Natural killer cell (primary cell): ENCODE measurements at regions not wholly inside any gene's neighbourhood (a gene's known extent, or its start where the extent isn't known, plus 50 kb on each side); places are given as distances from the start of the nearest gene placed in this dataset.

ENCODE experiments used
- ATAC-seq, 3 donors: fragments of 150-1000 bp in 2 of 3; fragments of 200-7000 bp in 1 of 3; cut with Tn5 transposase; 1 replicate in 1 of 3; 2 replicates in 2 of 3; pipeline ENCODE4 v1.10.0; 2021; ENCODE audit warnings: mild to moderate bottlenecking in 2 of 3, moderate library complexity in 2 of 3
- DNase-seq, 2 donors: peaks; one replicate each; pipeline versions ENCODE4 v3.0.0 to v3.0.0-alpha.2; 2013 to 2021; ENCODE audit warnings: mixed read lengths in 1 of 2
- H3K27ac ChIP-seq: one replicate; pipeline ENCODE4 v1.5.1; 2013; ENCODE audit warnings: mild to moderate bottlenecking, low read length
- H3K27me3 ChIP-seq: one replicate; pipeline ENCODE4 v1.6.1; 2013; ENCODE audit warnings: low read length; ENCODE audit not compliant: control insufficient read depth, insufficient read depth
- H3K36me3 ChIP-seq: one replicate; pipeline ENCODE4 v1.6.1; 2013; ENCODE audit warnings: low read length; ENCODE audit not compliant: control insufficient read depth, insufficient read depth
- H3K4me1 ChIP-seq: one replicate; pipeline ENCODE4 v1.6.1; 2013; ENCODE audit warnings: low read length; ENCODE audit not compliant: control insufficient read depth, insufficient read depth
- H3K4me3 ChIP-seq: one replicate; pipeline ENCODE4 v1.5.1; 2013; ENCODE audit warnings: low read length
- H3K9me3 ChIP-seq: one replicate; pipeline ENCODE4 v1.6.1; 2013; ENCODE audit warnings: low read length; ENCODE audit not compliant: control insufficient read depth, insufficient read depth
- H3K27ac Mint-ChIP-seq, 2 donors: one replicate each; pipeline ENCODE4 v1.8.0; 2022; ENCODE audit warnings: mild to moderate bottlenecking in 2 of 2, mixed read lengths in 2 of 2, moderate library complexity in 1 of 2
- H3K27me3 Mint-ChIP-seq, 2 donors: one replicate each; pipeline ENCODE4 v1.8.0; 2022; ENCODE audit warnings: low read depth in 2 of 2, mixed read lengths in 2 of 2
- H3K36me3 Mint-ChIP-seq: one replicate; pipeline ENCODE4 v1.8.0; 2022; ENCODE audit warnings: mixed read lengths
- H3K4me1 Mint-ChIP-seq, 2 donors: one replicate each; pipeline ENCODE4 v1.8.0; 2022; ENCODE audit warnings: mixed read lengths in 2 of 2
- H3K4me3 Mint-ChIP-seq: one replicate; pipeline ENCODE4 v1.8.0; 2022; ENCODE audit warnings: mild to moderate bottlenecking, moderate library complexity, mixed read lengths
- H3K9me3 Mint-ChIP-seq, 2 donors: one replicate each; pipeline ENCODE4 v1.8.0; 2022; ENCODE audit warnings: mixed read lengths in 2 of 2
- WGBS: methylation state at CpG from one replicate; pipeline ENCODE4 v1.1.7; 2013; ENCODE audit warnings: missing lambda C conversion rate; ENCODE audit not compliant: insufficient coverage; 5-methylcytosine and 5-hydroxymethylcytosine counted together
- intact Hi-C: fragments of 100-400 bp; cut with micrococcal nuclease; formaldehyde crosslinking; loops from one replicate; pipeline ENCODE4 v1.14.2; 2022
- TF ChIP-seq, protein P1 (sequence below): fragments of 200-600 bp; IDR thresholded peaks from one replicate; pipeline ENCODE4 v1.8.0; 2022; ENCODE audit warnings: antibody characterized with exemption

GRCh38 chr4:100875296-100876068 is 357.7 kb upstream of the EMCN start:
- no peak overlapping the region for H3K27ac Mint-ChIP-seq
- Histone ChIP-seq H3K4me1 (no peaks in the 10 kb centered on the region), H3K27ac (no peak overlapping the region), H3K36me3 (no peaks in the 10 kb centered on the region), H3K9me3 (no peaks in the 10 kb centered on the region), H3K27me3 (no peaks in the 10 kb centered on the region), H3K4me3 (no peak overlapping the region)
- TF ChIP-seq, protein P1, sequence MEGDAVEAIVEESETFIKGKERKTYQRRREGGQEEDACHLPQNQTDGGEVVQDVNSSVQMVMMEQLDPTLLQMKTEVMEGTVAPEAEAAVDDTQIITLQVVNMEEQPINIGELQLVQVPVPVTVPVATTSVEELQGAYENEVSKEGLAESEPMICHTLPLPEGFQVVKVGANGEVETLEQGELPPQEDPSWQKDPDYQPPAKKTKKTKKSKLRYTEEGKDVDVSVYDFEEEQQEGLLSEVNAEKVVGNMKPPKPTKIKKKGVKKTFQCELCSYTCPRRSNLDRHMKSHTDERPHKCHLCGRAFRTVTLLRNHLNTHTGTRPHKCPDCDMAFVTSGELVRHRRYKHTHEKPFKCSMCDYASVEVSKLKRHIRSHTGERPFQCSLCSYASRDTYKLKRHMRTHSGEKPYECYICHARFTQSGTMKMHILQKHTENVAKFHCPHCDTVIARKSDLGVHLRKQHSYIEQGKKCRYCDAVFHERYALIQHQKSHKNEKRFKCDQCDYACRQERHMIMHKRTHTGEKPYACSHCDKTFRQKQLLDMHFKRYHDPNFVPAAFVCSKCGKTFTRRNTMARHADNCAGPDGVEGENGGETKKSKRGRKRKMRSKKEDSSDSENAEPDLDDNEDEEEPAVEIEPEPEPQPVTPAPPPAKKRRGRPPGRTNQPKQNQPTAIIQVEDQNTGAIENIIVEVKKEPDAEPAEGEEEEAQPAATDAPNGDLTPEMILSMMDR, result no peak
- H3K4me1 Mint-ChIP-seq, result no peaks in the 10 kb centered on the region
- intact Hi-C loops, result no loop called here
- H3K27me3 Mint-ChIP-seq, result peaks cover 6 to 20% of the 10 kb centered on the region in 2 donors
- no peak overlapping the region for H3K4me3 Mint-ChIP-seq
- WGBS, result 97% methylated on average over 4 of the region's 4 CpGs
- no peaks in the 10 kb centered on the region for H3K36me3 Mint-ChIP-seq
- no peaks in the 10 kb centered on the region for H3K9me3 Mint-ChIP-seq
- DNase-seq (no peak), ATAC-seq (no peak)

- Histone ChIP-seq H3K4me1 (no peaks in the 10 kb centered on the region), H3K36me3 (no peaks in the 10 kb centered on the region), H3K4me3 (no peak overlapping the region), H3K27ac (no peak overlapping the region), H3K9me3 (no peaks in the 10 kb centered on the region), H3K27me3 (no peaks in the 10 kb centered on the region)
- ATAC-seq (no peak), DNase-seq (no peak)
- Mint-ChIP-seq H3K4me1 (no peaks in the 10 kb centered on the region), H3K4me3 (no peak overlapping the region), H3K27ac (no peak overlapping the region), H3K36me3 (no peaks in the 10 kb centered on the region), H3K9me3 (no peaks in the 10 kb centered on the region), H3K27me3 (peaks cover 6 to 20% of the 10 kb centered on the region in 2 donors)
- intact Hi-C loops, result no loop called here
- 99% methylated on average over 3 of the region's 3 CpGs for WGBS
- TF ChIP-seq, protein P1, result no peak
These were observed 355.0 kb upstream of the EMCN start for GRCh38 chr4:100872811-100873210.

- H3K27me3 ChIP-seq, result no peaks in the 10 kb centered on the region
- no peaks in the 10 kb centered on the region for H3K36me3 Mint-ChIP-seq
- no peak overlapping the region for H3K4me3 Mint-ChIP-seq
- ATAC-seq, result no peak
- no peaks in the 10 kb centered on the region for H3K4me1 Mint-ChIP-seq
- H3K4me1 ChIP-seq, result no peaks in the 10 kb centered on the region
- H3K9me3 ChIP-seq, result no peaks in the 10 kb centered on the region
- DNase-seq, result no peak
- H3K27ac ChIP-seq, result no peak overlapping the region
- WGBS, result 88% methylated on average over 6 of the region's 8 CpGs
- H3K4me3 ChIP-seq, result no peak overlapping the region
- no peaks in the 10 kb centered on the region for H3K36me3 ChIP-seq
- intact Hi-C loops, result no loop called here
- TF ChIP-seq, protein P1, result no peak
- H3K9me3 Mint-ChIP-seq, result peaks cover 2 to 3% of the 10 kb centered on the region in 2 donors
- H3K27ac Mint-ChIP-seq, result no peak overlapping the region
- peaks cover 6 to 20% of the 10 kb centered on the region in 2 donors for H3K27me3 Mint-ChIP-seq
These were observed 353.3 kb upstream of the EMCN start for GRCh38 chr4:100870940-100871772.
